Hematopoietic multipotent progenitor cell treated with erythropoietin and hydrocortisone succinate and interleukin-3 and kit ligand, for 6 days (in vitro differentiated cells): ENCODE measurements at regions not wholly inside any gene's neighbourhood (a gene's known extent, or its start where the extent isn't known, plus 50 kb on each side); places are given as distances from the start of the nearest gene placed in this dataset.

Experiments
- DNase-seq: peaks from one replicate; pipeline ENCODE4 v3.0.0-alpha.2; 2015

DNA sequence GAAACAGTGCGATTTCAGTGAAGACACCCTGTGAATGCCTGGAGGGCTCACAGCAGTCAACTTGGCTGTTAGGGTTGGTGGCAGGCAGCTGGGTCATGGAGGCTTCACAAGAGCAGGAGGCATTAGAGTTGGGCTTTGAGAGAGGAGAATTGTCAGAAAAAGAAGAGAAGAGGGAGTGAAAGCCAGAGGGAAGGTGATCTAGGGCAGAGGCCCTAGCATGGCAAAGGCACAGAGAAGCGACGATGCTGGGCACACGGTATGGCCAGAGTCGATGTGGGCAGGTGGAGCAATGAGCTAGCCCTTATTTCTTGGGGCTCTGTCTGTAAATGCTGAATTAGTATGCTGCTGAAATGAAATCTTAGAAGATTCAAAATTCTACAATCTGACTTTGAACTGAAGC, 52.6 kb upstream of the OLFM4 start:
- no peak for DNase-seq

- no peak for DNase-seq
These were observed 53.5 kb upstream of the OLFM4 start for GRCh38 chr13:52975161-52975560.

DNA sequence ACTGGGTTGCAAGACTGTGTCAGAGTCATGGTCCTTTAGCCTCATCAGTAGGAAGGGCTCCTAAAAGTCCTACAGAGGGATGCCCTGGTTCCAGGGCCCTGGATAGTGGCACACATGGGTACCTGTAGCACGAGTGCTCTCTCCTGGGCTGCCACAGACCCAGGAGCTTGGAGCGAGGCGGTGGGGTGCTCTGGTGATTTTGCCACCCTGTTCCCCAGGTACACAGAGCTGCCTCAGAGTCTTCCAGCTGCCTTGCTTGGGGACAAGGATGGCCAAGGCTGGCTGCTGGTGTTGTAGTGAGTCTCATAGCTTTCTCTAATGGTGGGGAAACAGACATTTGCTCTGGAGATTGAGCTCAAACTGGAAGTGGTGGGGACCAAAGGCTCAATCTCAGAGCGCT, 53.9 kb upstream of the OLFM4 start:
- no peak for DNase-seq

DNA sequence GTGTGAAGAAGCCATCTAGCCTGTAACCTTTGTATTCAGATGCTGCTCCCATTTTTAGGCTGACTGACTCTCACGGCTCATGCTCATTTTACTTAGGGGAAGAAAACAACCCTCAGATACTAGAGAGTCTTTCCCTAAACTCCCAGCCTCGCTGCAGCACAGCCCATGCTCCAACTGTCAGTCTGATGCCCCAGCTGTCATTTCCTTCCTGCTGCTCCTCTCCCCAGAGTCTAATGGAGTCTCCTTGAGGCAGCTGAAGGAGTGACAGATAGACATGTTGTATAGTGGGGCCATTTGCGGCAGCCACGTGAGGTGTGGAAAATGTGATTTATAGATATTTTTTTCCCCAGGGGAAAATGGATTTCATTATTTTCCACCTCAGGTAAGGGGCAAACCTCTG, 59.2 kb upstream of the OLFM4 start:
- DNase-seq = no peak

DNA sequence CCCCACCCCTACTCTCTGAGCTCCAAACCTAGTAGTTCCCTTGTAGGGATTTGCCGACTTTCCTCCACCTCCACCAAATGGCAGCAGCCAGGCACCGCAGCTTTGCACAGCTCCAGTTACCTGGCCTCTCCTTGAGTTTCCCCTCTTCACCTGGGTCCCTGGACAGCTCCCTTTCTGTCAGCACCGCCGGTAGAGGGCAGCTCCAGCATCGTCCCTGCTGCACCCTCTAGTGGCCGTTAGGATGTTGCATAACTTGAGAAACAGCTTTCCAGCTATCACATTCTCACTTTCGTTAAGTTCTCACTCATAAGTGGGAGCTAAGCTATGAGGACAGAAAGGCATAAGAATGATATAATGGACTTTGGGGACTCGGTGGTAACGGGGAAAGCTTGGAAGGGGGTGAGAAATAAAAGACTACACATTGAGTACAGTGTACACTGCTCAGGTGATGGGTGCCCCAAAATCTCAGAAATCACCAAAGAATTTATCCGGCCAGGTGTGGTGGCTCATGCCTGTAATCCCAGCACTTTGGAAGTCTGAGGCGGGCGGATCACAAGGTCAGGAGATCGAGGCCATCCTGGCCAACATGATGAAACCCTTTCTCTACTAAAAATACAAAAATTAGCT, 60.4 kb upstream of the OLFM4 start:
- peak; percentile 88 for DNase-seq

- DNase-seq = no peak
These were observed 66.6 kb upstream of the OLFM4 start for GRCh38 chr13:52961987-52962386.

- DNase-seq = no peak
These were observed 67.2 kb upstream of the OLFM4 start for GRCh38 chr13:52961256-52961910.

- DNase-seq = no peak
These were observed 73.1 kb upstream of the OLFM4 start for GRCh38 chr13:52955472-52955874.

GRCh38 chr13:52954838-52955237, 73.8 kb upstream of the OLFM4 start:
- no peak for DNase-seq

DNA sequence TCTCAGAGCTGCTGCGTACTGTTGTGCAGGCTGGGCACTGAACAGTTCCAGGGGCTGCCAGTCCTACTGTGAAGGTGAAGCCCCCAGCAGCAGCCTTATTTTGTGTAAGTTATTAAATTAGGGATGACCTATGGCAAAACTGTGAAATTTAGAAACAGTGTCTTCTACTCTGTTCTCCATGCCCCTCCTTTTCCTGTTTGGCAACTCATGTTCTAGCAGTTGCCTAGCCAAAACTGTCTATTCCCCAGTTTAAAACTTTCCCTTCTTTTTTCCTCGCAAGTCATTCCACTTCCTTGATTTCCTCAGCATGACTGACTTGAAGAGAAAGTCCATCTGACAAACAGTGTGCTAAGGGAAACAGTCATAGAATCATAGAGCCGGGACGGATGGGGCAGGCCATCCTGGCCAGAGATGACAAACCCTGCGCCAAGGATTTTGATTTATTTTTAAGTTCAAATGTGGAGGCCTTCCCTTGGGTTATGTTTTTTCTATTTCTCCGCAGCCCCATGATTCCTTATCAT, 78.1 kb upstream of the OLFM4 start:
- no peak for DNase-seq

DNA sequence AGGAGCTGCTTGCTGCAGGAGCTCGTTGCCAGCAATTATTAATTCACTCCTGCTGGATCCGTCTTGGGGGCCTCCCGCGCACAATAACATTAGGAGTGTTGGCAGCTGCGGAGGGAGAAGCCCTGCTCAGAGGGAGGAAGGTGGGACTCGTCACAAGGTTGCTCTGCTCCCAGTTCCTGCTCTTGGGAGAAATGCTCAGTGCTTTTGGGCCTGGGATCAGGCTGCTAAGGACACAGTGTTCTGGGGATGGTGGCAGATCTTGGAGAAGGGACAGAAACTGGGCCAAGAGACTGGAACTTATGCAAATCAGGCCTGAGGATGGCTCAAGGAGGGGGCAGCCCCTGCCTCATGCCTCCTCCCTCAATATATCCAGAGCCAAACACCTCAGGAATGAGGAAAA, 78.9 kb upstream of the OLFM4 start:
- no peak for DNase-seq

DNA sequence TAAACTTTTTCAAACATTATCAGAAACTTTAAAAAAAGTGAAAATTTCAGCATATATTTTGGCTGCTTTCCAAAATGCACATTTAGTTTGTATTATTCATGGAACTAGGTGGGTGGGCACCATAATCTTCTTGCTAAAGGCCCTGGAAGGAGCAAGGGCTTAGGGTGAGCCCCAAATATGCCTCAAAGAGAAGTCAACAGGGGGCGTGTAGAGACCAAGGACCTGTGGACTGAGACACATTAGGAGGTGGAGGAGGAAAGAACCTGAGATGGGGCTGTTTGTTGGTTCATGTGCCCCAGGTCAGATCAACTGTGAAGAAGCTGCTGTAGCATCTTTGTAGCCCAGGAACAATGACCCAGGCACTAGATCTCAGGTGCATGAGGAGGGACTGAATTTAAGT, 79.6 kb upstream of the OLFM4 start:
- no peak for DNase-seq

GRCh38 chr13:52947921-52948373, 80.7 kb upstream of the OLFM4 start:
- no peak for DNase-seq

DNA sequence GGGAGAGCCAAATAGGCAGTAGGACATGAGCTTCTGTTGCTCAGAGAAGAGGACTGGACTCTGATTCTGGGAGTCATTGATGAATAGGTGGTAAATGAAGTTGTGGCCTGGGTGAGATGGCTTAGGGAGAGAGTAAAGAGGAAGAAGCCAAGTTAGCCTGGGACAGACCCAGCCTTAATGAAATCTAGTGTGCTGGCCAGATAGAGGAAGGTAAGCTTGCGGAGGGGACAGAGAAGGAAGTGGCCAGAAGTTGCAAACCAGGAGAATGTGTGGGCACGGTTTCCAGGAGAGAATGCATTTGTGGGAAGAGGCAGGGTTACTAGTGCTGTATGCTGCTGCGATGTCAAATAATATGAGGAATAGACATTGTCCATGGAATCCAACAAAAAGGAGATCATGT, 83.3 kb upstream of the OLFM4 start:
- no peak for DNase-seq

GRCh38 chr13:52944697-52945096, 83.9 kb upstream of the OLFM4 start:
- DNase-seq = no peak

- DNase-seq = no peak
These were observed 89.6 kb upstream of the PCDH8 start for GRCh38 chr13:52938065-52938464.

DNA sequence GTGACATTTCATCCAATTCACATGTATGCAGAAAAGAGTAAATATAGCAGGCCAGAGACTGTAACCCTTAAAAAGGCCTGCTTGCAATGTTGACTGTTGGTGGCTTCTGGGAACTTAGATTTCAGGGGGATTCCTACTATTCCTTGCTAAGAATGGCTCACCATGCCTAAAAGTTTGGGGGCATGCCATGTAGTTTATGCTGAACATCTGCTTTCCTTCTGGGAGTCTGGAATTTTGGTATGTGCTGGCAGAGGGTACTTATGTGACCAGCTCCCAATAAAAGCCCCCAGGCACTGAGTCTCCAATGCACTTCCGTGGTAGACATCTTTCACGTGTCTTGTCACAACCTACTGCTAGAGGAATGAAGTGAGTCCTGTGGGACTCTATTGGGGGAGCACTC, 88.4 kb upstream of the PCDH8 start:
- DNase-seq = no peak

GRCh38 chr13:52934258-52934657, 85.8 kb upstream of the PCDH8 start:
- DNase-seq = no peak

DNA sequence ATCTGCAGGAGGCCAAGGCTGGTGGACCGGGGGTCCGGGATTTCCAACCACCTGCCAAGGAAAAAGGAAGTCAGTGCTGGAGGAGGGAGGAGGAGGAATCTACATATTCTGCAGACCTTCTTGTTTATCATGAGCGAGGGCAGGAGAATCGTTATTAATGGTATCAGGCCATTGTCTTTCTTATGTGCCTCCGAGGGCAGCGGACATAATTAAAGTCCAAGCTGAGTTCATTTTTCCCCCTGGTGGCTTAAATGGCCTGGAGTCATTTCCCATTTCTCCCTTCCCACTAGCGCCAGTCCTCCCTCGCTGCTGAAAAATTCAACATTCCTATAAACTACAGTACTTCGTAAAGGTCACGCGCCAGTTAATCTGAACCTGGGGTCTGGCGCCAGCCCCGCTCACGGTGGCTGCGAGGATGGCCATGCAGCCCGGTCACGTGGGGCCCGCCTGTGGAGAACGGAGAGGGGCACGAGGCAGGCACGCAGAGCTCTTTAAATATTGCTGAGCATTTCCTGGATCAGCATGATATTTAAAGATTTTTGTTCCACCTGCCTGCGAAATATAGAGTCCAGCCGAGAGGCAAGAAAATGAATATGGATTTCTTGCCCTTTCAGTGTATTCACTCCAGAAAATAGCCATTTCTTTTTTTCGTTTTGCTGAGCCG, 85.2 kb upstream of the PCDH8 start:
- DNase-seq = no peak

GRCh38 chr13:52933099-52933498, 84.7 kb upstream of the PCDH8 start:
- no peak for DNase-seq

- DNase-seq = no peak
These were observed 84.2 kb upstream of the PCDH8 start for GRCh38 chr13:52932649-52933048.

DNA sequence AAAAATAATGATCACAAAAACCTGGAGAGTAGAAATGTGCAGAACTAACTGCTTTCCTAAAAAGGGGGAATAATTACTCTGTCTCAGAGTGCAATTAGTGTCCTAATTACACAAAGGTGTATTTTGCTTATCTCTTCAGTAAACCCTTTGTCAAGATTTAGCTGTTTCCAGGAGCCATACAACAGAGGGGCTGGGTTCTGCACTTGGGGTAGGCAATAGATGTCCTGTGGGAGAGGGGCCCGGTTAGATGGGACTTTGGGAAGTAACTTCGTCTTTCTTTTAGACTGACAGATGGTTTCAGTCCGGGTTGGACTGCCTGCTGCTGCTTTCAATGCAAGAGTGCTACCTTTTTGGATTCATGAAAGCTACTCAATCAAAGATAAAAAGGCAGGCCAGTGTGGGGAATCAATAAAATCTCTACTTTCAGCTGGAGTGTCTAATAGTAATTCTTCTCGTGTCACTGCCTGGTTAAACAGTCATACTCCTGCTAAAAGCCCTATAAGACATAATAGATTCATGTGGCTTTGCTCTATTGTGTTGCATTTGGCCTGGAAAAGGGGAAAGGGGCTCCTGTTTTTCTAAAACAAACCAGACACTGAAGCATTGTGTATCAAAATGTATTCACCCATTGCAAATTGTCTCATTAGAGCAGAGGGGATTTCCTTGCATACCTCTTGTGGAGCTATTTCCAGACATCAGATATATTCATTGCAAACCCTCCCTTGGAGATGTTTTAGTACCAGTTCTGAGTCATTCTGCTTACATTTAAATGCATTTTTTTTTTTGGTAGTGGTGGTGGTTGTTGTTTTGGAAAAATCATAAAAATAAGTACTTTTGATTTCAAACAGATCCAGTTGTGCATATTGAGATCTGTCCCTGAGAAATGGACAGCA, 83.3 kb upstream of the PCDH8 start:
- no peak for DNase-seq

GRCh38 chr13:52931131-52931530, 82.7 kb upstream of the PCDH8 start:
- DNase-seq = no peak
